Gastrocnemius medialis (tissue), 4 donors: ENCODE measurements at regions not wholly inside any gene's neighbourhood (a gene's known extent, or its start where the extent isn't known, plus 50 kb on each side); places are given as distances from the start of the nearest gene placed in this dataset.

Source experiments
- POLR2A ChIP-seq, 2 donors: fragments of 450-650 bp; IDR thresholded peaks; one replicate each; pipeline ENCODE4 v1.6.1; 2017; ENCODE audit warnings: antibody characterized with exemption in 2 of 2, mild to moderate bottlenecking in 2 of 2, moderate library complexity in 2 of 2
- TF ChIP-seq, protein P1 (sequence below), 5 experiments: fragments of 450-650 bp in 3 of 5; fragments of 200-600 bp in 2 of 5; sonication (generic) in 2 of 5; IDR thresholded peaks in 4 of 5; conservative IDR thresholded peaks in 1 of 5; 1 replicate in 4 of 5; 2 replicates in 1 of 5; pipeline ENCODE4 v1.5.1; 2016 to 2019; ENCODE audit warnings: antibody characterized with exemption in 5 of 5, mild to moderate bottlenecking in 3 of 5, moderate library complexity in 3 of 5

DNA sequence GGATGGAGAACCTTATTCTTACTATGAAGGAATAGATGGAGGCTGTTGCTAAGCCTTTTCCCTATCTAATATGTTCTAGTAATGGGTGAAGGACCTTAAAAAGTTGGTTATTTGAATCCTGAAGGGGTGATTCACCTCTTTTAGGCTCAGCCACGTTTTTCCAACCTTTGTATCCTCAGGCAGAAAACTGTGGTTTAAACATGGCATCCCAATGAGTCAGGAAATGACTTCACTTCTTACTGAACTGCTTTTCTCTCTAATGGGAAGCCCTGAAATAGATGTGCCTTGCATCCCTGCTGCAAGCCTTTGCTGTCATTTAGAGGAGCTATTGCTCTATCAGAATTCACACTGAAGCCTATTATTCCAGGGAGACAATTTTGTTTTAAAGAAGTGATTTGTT lies 191.0 kb upstream of the ARX start:
- TF ChIP-seq, protein P1, sequence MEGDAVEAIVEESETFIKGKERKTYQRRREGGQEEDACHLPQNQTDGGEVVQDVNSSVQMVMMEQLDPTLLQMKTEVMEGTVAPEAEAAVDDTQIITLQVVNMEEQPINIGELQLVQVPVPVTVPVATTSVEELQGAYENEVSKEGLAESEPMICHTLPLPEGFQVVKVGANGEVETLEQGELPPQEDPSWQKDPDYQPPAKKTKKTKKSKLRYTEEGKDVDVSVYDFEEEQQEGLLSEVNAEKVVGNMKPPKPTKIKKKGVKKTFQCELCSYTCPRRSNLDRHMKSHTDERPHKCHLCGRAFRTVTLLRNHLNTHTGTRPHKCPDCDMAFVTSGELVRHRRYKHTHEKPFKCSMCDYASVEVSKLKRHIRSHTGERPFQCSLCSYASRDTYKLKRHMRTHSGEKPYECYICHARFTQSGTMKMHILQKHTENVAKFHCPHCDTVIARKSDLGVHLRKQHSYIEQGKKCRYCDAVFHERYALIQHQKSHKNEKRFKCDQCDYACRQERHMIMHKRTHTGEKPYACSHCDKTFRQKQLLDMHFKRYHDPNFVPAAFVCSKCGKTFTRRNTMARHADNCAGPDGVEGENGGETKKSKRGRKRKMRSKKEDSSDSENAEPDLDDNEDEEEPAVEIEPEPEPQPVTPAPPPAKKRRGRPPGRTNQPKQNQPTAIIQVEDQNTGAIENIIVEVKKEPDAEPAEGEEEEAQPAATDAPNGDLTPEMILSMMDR (IDR thresholded peaks at IDR 0.05 in 4 of 5, conservative IDR thresholded peaks at IDR 0.05 in 1 of 5), result no peak
- no peak for TF ChIP-seq POLR2A (IDR thresholded peaks at IDR 0.05)
